Hepatocyte (in vitro differentiated cells): ENCODE measurements at regions not wholly inside any gene's neighbourhood (a gene's known extent, or its start where the extent isn't known, plus 50 kb on each side); places are given as distances from the start of the nearest gene placed in this dataset.

Experiments
- EZH2 ChIP-seq: fragments of 200-600 bp; sonication (generic); IDR thresholded peaks from 2 replicates; pipeline ENCODE4 v1.6.1; 2016; ENCODE audit warnings: antibody characterized with exemption, mild to moderate bottlenecking, borderline replicate concordance
- EZH2phosphoT487 ChIP-seq: fragments of 200-600 bp; sonication (generic); IDR thresholded peaks from one replicate; pipeline ENCODE4 v1.6.1; 2018; ENCODE audit warnings: antibody characterized with exemption, mild to moderate bottlenecking, low read depth, moderate library complexity; ENCODE audit not compliant: unreplicated experiment, severe bottlenecking
- TF ChIP-seq, protein P1 (sequence below): fragments of 200-600 bp; sonication (generic); IDR thresholded peaks from 2 replicates; pipeline ENCODE4 v1.5.1; 2016; ENCODE audit warnings: antibody characterized with exemption, mild to moderate bottlenecking; ENCODE audit not compliant: poor library complexity

DNA sequence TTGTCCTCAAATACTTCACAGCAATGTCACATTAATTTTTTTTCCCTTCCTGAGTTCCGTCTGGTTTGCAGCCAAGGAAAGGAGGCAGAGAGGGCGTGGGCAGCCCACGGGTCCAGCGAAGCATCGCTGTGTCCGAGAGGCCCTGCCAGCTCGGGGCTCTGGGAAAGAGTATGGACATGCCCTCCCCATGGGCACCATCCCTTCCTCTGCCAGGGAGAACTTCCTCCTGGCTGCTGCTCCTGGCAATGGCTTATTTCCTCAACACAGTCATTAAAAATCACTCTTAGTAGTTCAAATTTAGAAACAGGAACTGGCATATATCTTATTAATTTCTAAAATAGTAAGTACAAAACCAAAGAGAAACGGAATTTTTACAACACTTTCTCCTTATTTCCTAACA is 115.4 kb downstream of the RIPK4 start:
- TF ChIP-seq, protein P1, sequence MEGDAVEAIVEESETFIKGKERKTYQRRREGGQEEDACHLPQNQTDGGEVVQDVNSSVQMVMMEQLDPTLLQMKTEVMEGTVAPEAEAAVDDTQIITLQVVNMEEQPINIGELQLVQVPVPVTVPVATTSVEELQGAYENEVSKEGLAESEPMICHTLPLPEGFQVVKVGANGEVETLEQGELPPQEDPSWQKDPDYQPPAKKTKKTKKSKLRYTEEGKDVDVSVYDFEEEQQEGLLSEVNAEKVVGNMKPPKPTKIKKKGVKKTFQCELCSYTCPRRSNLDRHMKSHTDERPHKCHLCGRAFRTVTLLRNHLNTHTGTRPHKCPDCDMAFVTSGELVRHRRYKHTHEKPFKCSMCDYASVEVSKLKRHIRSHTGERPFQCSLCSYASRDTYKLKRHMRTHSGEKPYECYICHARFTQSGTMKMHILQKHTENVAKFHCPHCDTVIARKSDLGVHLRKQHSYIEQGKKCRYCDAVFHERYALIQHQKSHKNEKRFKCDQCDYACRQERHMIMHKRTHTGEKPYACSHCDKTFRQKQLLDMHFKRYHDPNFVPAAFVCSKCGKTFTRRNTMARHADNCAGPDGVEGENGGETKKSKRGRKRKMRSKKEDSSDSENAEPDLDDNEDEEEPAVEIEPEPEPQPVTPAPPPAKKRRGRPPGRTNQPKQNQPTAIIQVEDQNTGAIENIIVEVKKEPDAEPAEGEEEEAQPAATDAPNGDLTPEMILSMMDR: no peak
- TF ChIP-seq EZH2phosphoT487 (no peak), EZH2 (no peak)
